HG02885 (cell line): ENCODE measurements at regions not wholly inside any gene's neighbourhood (a gene's known extent, or its start where the extent isn't known, plus 50 kb on each side); places are given as distances from the start of the nearest gene placed in this dataset.
"Not testable (repeated sequence)": the region's sequence is repeated elsewhere in the genome, so short reads cannot be mapped to it uniquely, and the experiment has no call there.

ENCODE experiments used
- ATAC-seq: cut with Tn5 transposase; IDR thresholded peaks from one replicate; pipeline ENCODE4 v1.9.1; 2021; ENCODE audit warnings: mild to moderate bottlenecking; ENCODE audit not compliant: unreplicated experiment, poor library complexity

- no peak for ATAC-seq
Measured at GRCh38 chr13:50595196-50595595, 248.3 kb downstream of the DLEU7 start.

DNA sequence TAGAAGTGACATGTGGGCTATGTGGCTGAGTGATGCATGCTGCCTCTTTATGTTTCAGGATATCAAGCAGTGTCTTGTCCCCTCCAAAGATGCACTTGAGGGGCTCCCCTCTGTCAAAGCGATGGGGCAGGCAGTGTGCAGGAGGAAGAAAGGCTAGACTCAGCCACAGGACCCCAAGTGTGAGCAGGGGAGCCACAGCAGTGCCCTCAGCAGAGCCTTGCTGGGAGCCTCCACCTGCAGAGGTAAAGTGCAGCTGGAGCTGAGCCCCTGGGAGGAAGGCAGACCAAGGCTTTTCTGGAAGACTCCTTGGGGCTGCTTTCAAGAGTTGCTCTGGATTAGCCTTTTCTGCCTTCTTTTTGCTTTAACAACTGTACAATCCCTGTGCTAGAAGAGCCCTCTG, 247.3 kb downstream of the DLEU7 start:
- ATAC-seq: no peak

DNA sequence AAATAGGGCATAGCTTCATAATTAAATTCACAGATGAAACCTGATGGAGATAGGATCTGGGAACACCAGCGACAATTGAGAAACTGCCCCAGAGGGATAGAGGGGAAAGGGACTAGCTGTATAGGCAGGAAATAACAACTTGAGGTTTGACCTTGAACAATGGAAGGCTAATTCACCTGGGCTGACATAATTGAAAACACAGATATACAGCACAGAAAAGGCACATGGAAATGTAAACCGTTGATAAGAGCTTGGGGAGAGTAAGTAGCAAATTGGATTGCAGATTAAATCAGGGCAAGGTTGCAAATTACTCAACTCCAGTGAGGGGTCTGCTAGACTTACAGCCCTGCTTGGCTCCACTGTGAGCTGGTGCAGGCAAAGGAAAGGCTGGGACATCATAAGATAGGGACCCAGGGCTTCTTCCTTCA, 246.7 kb downstream of the DLEU7 start:
- no peak for ATAC-seq

DNA sequence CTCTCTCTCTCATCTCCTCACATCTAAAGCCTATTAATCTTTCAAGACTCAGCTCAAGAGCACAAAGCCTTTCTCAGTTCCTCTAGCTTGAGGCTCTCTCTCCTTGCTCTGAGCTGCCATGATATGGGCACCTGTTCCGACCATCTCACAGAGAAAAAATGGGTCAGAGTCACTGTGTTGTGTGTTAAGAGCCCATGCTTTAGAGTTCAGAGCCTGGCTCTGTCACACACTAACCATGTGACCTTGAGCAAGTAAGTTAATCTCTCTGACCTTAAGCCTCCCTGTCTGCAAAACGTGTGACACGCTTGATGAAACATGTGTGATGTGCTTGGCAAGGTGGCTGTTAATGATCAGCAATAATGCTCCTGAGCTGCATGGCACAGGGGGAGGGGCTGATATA, 245.2 kb downstream of the DLEU7 start:
- peak; percentile 34 for ATAC-seq

GRCh38 chr13:50599046-50599445, 244.4 kb downstream of the DLEU7 start:
- ATAC-seq: no peak

DNA sequence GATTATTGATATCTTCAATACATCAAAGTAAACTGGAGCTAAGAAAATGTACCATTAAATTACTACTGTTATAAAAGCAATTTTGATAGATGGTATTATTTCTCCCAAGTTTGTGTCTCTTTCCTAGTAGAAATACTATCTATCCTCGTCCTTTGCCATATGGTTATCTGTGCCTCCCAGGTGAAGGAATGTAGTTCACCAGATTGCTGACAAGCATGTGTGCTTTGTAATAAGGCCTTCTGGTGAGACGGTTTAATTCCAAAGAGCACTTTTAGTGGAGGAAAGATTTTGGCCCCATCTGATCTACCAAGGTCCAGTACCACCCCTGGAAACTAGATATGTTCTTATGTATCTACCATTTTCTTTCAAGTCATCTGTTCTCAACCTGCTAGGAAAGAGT, 243.6 kb downstream of the DLEU7 start:
- ATAC-seq: no peak

- no peak for ATAC-seq
Measured at GRCh38 chr13:50608370-50608769, 235.1 kb downstream of the DLEU7 start.

DNA sequence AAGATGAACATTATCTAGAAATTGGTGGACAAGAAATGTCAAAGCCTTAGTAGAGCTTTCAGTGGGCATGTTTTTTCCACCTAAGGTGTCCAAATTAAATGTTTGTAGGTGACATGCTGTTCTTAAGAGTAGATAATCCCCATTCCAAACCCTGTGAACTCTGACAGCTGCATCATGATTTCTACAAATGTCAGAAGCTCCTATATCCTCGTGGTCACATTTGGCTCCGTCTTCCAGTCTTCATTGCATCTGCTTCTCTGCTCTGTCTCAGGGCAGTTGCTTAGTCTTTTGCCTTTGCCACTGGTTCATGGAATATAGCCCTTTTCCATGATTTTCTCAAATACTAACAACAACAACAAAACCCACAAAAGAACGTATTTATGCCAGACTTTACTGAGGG, 234.5 kb downstream of the DLEU7 start:
- ATAC-seq: no peak

GRCh38 chr13:50610238-50610637, 233.3 kb downstream of the DLEU7 start:
- no peak for ATAC-seq

DNA sequence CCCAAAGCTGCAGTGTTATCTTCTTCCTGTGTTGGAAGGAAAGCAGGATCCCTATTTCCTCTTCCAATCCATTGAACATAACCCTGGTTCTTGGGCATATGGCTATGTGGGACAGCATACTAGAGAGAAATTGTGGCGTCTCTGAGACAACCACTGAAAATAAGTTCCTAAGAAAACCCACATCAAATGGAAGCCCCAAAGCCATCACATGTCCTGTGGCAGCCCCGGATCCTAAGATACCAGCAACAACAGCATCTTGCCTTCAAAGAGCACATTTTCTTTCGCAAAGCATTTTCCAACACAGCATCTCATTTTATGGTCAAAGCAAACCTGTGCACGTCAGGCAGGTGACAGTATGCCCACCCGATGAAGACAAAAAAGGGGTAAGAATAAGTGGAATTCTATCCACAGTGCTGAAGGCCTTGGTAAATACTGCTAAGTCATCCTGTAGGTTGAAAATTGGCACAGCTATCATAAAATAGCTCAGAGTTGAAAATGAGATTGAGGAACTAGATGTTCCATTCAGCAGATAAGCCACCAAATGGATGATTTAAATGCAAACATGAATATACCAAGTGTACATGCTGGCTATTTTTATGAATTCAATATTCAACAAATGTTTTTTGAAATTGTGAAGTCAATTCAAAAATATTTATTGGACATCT, 232.2 kb downstream of the DLEU7 start:
- ATAC-seq: no peak

- no peak for ATAC-seq
Measured at GRCh38 chr13:50612717-50613116, 230.8 kb downstream of the DLEU7 start.

- ATAC-seq: no peak
Measured at GRCh38 chr13:50613356-50613831, 230.1 kb downstream of the DLEU7 start.

- ATAC-seq: no peak
Measured at GRCh38 chr13:50615234-50615633, 228.3 kb downstream of the DLEU7 start.

GRCh38 chr13:50616101-50616500, 227.4 kb downstream of the DLEU7 start:
- no peak for ATAC-seq

DNA sequence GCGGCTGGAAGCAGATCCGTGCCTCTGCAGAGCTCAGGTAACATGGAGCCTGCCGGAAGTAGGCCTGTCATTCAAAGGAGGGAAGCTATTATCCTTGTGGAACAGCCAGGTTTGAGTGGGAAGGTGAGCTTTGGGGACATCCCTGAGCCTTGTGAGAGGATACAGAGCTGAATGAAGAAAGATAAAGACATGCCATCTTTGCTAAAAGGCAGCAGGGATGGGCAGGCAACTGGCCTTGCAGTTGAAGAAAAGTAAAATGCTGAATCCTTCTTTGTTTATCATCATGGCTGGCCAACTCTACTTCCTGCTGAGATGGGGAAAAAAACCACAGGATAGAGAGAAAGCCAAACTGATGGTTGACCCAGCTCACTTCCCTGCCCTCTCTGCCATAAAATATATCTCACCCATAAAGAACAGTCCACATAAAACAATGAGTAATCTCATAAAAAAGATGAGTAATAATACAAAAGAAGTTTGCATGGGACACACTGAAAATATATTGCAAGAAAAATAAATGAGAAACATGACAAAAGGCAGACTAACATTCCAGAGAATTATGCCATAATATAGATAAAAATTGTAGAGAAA, 226.3 kb downstream of the DLEU7 start:
- no peak for ATAC-seq

GRCh38 chr13:50618206-50618605, 225.3 kb downstream of the DLEU7 start:
- ATAC-seq: no peak

GRCh38 chr13:50626101-50626547, 217.4 kb downstream of the DLEU7 start:
- no peak for ATAC-seq

DNA sequence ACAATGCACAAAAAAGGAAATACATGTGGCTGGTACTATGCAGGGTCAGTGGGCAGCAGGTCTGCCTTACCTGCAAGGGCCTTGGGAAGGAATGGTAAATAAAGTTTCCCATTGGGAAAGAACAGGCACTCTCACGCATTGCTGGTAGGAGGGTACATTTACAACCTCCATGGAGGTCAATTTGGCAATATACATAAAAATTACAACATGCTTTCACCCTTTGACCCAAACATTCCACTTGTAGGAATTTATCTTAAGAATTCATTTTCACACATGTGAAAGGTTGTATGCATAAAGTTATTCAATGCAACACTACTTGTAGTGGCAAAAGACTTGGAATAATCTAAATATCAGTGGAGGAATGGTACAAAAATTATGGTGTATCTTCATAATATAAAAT, 216.4 kb downstream of the DLEU7 start:
- no peak for ATAC-seq

DNA sequence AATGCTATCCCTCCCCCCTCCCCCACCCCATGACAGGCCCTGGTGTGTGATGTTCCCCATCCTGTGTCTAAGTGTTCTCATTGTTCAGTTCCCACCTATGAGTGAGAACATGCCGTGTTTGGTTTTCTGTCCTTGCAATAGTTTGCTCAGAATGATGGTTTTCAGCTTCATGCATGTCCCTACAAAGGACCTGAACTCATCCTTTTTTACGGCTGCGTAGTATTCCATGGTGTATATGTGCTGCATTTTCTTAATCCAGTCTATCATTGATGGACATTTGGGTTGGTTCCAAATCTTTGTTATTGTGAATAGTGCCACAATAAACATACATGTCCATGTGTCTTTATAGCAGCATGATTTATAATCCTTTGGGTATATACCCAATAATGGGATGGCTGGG, 215.0 kb downstream of the DLEU7 start:
- ATAC-seq: not testable (repeated sequence)

DNA sequence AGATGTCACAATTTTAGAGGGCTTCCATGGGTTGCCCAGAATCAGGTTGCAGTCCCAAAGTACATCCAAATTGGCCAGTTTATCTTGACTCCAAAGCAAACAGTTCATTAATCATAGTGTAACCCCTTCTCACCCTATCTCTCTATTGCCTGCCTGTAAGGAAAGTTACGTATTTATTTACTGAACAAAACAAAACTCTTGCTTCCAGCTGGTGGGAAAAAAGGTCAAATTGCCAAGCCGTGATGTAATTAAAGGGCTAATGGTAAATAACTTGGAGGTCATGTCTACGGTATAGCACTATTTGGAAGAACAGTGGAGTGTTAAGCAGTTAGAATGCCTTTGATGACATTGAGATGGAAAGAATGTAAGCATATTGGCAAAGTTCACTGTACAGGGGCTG, 214.0 kb downstream of the DLEU7 start:
- no peak for ATAC-seq

- no peak for ATAC-seq
Measured at GRCh38 chr13:50629966-50630365, 213.5 kb downstream of the DLEU7 start.

GRCh38 chr13:50631041-50631440, 212.5 kb downstream of the DLEU7 start:
- no peak for ATAC-seq
